Panc1 (cell line): ENCODE measurements at regions not wholly inside any gene's neighbourhood (a gene's known extent, or its start where the extent isn't known, plus 50 kb on each side); places are given as distances from the start of the nearest gene placed in this dataset.

ENCODE experiments used
- ATAC-seq: fragments of 200-7000 bp; cut with Tn5 transposase; 2 replicates; pipeline ENCODE4 v1.9.1; 2020; ENCODE audit warnings: mild to moderate bottlenecking, moderate library complexity
- BruUV-seq: library from RNA; stranded (reverse); fragments of 400-500 nt; replicated peaks from 2 replicates; lab custom pipeline; 2021; lab: Mats Ljungman, UMichigan
- CTCF ChIA-PET: fragments of 300-600 bp; sonication (Branson Sonifier 250); formaldehyde crosslinking; loops from one replicate; lab custom pipeline; 2022; ENCODE audit warnings: antibody characterized with exemption; lab: Charles Lee
- POLR2A ChIA-PET: fragments of 300-600 bp; sonication (Branson Sonifier 250); formaldehyde crosslinking; loops from one replicate; lab custom pipeline; 2022; ENCODE audit warnings: antibody characterized with exemption; lab: Charles Lee
- DNase-seq: peaks from one replicate; pipeline ENCODE4 v3.0.0-alpha.2; 2010; ENCODE audit warnings: low read depth, low spot score
- H3K27ac ChIP-seq: 2 replicates; pipeline ENCODE4 v1.5.1; 2011; ENCODE audit warnings: mild to moderate bottlenecking, low read length, inconsistent platforms
- H3K27me3 ChIP-seq: fragments of 200-500 bp; sonication (Bioruptor generic); 2 replicates; pipeline ENCODE4 v1.6.0; 2014; ENCODE audit warnings: low read length, inconsistent platforms; ENCODE audit not compliant: control insufficient read depth, insufficient read depth
- H3K36me3 ChIP-seq: fragments of 200-500 bp; sonication (Bioruptor generic); 2 replicates; pipeline ENCODE4 v1.5.1; 2014; ENCODE audit warnings: inconsistent platforms, mild to moderate bottlenecking, low read length, moderate library complexity; ENCODE audit not compliant: control insufficient read depth, insufficient read depth
- H3K4me1 ChIP-seq: 2 replicates; pipeline ENCODE4 v1.5.1; 2011; ENCODE audit warnings: inconsistent platforms, mild to moderate bottlenecking, low read length, moderate library complexity; ENCODE audit not compliant: control insufficient read depth, insufficient read depth
- H3K4me3 ChIP-seq, 2 experiments: 2 replicates each; pipeline ENCODE4 v1.5.1; 2011 to 2012; ENCODE audit warnings: low read depth in 2 of 2, low read length in 2 of 2, mild to moderate bottlenecking in 2 of 2, inconsistent platforms in 1 of 2, moderate library complexity in 1 of 2
- H3K9me3 ChIP-seq: fragments of 200-500 bp; sonication (Bioruptor generic); 2 replicates; pipeline ENCODE4 v1.5.1; 2014; ENCODE audit warnings: low read depth, mild to moderate bottlenecking, inconsistent platforms, low read length, moderate library complexity; ENCODE audit not compliant: control insufficient read depth, insufficient read depth
- POLR2AphosphoS5 ChIP-seq: IDR thresholded peaks from 2 replicates; pipeline ENCODE4 v1.6.1; 2012; ENCODE audit warnings: mild to moderate bottlenecking, low read depth, low read length, moderate library complexity
- REST ChIP-seq, 2 experiments: IDR thresholded peaks; 2 replicates each; pipeline ENCODE4 v1.6.1; 2011 to 2012; ENCODE audit warnings: low read depth in 2 of 2, control low read depth in 1 of 2, low read length in 1 of 2, mild to moderate bottlenecking in 1 of 2, moderate library complexity in 1 of 2; ENCODE audit not compliant: insufficient read depth in 1 of 2
- SIN3A ChIP-seq: IDR thresholded peaks from 2 replicates; pipeline ENCODE4 v1.6.1; 2012; ENCODE audit warnings: low read depth, mild to moderate bottlenecking, low read length, moderate library complexity, borderline replicate concordance; ENCODE audit not compliant: insufficient read depth
- TCF7L2 ChIP-seq: IDR thresholded peaks from 2 replicates; pipeline ENCODE4 v1.6.1; 2011; ENCODE audit warnings: mild to moderate bottlenecking, low read depth, low read length, inconsistent platforms
- in situ Hi-C: cut with HindIII; loops from 2 replicates; pipeline ENCODE4 v1.10.0; 2016; ENCODE audit warnings: low sequenced_read_pairs, low pct_unique_long_range_greater_than_20kb
- intact Hi-C: fragments of 100-400 bp; cut with micrococcal nuclease; formaldehyde crosslinking; loops from one replicate; pipeline ENCODE4 v1.10.0; 2022; ENCODE audit not compliant: unreplicated experiment
- TF ChIP-seq, protein P1 (sequence below): fragments of 450-650 bp; IDR thresholded peaks from 2 replicates; pipeline ENCODE4 v1.5.1; 2017; ENCODE audit warnings: mild to moderate bottlenecking

DNA sequence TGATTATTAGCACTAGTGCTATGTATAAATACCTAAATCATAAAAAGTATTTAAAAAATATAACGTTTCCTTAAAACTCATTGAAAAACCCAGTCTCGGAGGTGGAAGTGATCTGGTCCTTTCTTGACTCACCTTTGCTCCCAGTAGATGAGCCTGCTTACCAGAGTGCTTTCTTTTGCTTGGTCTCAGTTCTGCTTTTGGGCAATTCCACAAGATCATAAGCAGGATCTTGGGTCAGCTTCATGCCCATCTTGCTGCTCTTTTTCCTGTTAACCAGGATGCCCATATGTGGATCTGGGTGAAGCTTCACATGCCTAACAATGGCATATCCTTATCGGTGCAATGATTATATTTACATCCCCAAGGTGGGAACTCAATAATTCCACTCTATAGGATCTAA, 332.1 kb upstream of the FAM98A start:
- ChIA-PET CTCF (no interaction called here), POLR2A (no interaction called here)
- BruUV-seq: no TSS peak
- H3K4me1 ChIP-seq: no peaks in the 10 kb centered on the region
- H3K9me3 ChIP-seq: no peaks in the 10 kb centered on the region
- no peaks in the 10 kb centered on the region for H3K36me3 ChIP-seq
- H3K27ac ChIP-seq: no peak overlapping the region
- no peak for TF ChIP-seq TCF7L2
- TF ChIP-seq POLR2AphosphoS5: no peak
- TF ChIP-seq, protein P1, sequence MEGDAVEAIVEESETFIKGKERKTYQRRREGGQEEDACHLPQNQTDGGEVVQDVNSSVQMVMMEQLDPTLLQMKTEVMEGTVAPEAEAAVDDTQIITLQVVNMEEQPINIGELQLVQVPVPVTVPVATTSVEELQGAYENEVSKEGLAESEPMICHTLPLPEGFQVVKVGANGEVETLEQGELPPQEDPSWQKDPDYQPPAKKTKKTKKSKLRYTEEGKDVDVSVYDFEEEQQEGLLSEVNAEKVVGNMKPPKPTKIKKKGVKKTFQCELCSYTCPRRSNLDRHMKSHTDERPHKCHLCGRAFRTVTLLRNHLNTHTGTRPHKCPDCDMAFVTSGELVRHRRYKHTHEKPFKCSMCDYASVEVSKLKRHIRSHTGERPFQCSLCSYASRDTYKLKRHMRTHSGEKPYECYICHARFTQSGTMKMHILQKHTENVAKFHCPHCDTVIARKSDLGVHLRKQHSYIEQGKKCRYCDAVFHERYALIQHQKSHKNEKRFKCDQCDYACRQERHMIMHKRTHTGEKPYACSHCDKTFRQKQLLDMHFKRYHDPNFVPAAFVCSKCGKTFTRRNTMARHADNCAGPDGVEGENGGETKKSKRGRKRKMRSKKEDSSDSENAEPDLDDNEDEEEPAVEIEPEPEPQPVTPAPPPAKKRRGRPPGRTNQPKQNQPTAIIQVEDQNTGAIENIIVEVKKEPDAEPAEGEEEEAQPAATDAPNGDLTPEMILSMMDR: no peak
- no peak for TF ChIP-seq SIN3A
- no peak for TF ChIP-seq REST (IDR thresholded peaks at IDR 0.05; ENCODE audit: insufficient read depth in 1 of 2, low read depth in 2 of 2, low read length in 1 of 2)
- in situ Hi-C loops: no loop called here
- DNase-seq (no peak), ATAC-seq (no peak)
- intact Hi-C loops: no loop called here
- no peaks in the 10 kb centered on the region for H3K27me3 ChIP-seq
- no peak overlapping the region for H3K4me3 ChIP-seq

GRCh38 chr2:33929467-33929866, 330.4 kb upstream of the FAM98A start:
- ChIA-PET POLR2A (no interaction called here), CTCF (no interaction called here)
- Histone ChIP-seq H3K9me3 (no peaks in the 10 kb centered on the region), H3K36me3 (no peaks in the 10 kb centered on the region), H3K27me3 (no peaks in the 10 kb centered on the region), H3K27ac (no peak overlapping the region), H3K4me3 (no peak overlapping the region), H3K4me1 (no peaks in the 10 kb centered on the region)
- intact Hi-C loops (no loop called here), in situ Hi-C loops (no loop called here)
- no TSS peak for BruUV-seq
- DNase-seq (no peak), ATAC-seq (no peak)
- TF ChIP-seq TCF7L2 (no peak), SIN3A (no peak), REST (IDR thresholded peaks at IDR 0.05; ENCODE audit: insufficient read depth in 1 of 2, low read depth in 2 of 2, low read length in 1 of 2) (no peak), POLR2AphosphoS5 (no peak)
- TF ChIP-seq, protein P1: no peak
